ENCODE measurements at regions not wholly inside any gene's neighbourhood (a gene's known extent, or its start where the extent isn't known, plus 50 kb on each side); places are given as distances from the start of the nearest gene placed in this dataset.

DNA sequence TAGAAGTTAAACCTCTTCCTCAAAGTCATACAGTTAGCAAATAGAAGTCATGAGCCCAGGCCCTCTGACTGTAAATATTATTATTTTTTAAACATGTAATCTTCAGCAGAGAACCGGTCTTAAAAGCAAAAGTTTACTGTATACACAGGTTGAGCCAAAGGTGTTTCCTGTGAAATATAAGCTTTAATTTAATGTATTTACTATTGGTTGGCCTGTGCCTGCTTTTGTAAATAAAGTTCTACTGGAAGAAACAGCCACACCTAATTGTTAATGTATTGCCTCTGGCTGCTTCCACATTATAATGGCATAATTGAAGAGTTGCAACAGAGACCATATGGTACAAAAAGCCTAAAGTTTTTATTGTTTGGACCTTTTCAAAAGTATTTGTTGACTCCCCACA, 61.0 kb upstream of the PRDM8 start:
- TF ChIP-seq CTCF (conservative IDR thresholded peaks at IDR 0.05), result no peak
- TF ChIP-seq ZFX (IDR thresholded peaks at IDR 0.05), result no peak

Data from C4-2B (cell line).